Thoracic aorta (tissue), 2 donors: ENCODE measurements at regions not wholly inside any gene's neighbourhood (a gene's known extent, or its start where the extent isn't known, plus 50 kb on each side); places are given as distances from the start of the nearest gene placed in this dataset.
"Not testable (repeated sequence)": the region's sequence is repeated elsewhere in the genome, so short reads cannot be mapped to it uniquely, and the experiment has no call there.

Experiments used
- ATAC-seq: fragments of 150-250 bp; one replicate; pipeline ENCODE4 v1.8.0; 2017; ENCODE audit warnings: low read depth; ENCODE audit not compliant: insufficient number of reproducible peaks, low FRiP score
- DNase-seq: peaks from one replicate; pipeline ENCODE4 v3.0.0-alpha.2; 2020; ENCODE audit warnings: low spot score
- H3K27ac ChIP-seq, 2 donors: fragments of 200-600 bp; sonication (generic); 1 replicate in 1 of 2; 2 replicates in 1 of 2; pipeline ENCODE4 v1.5.1; 2016; ENCODE audit warnings: mild to moderate bottlenecking in 2 of 2, moderate library complexity in 2 of 2
- H3K27me3 ChIP-seq: fragments of 200-600 bp; sonication (generic); replicated peaks from 2 replicates; pipeline ENCODE4 v1.6.0; 2016; ENCODE audit warnings: mild to moderate bottlenecking; ENCODE audit not compliant: insufficient read depth
- H3K36me3 ChIP-seq: fragments of 200-600 bp; sonication (generic); one replicate; pipeline ENCODE4 v1.5.1; 2016
- H3K4me1 ChIP-seq, 2 donors: fragments of 200-600 bp; sonication (generic); 1 replicate in 1 of 2; 2 replicates in 1 of 2; pipeline versions ENCODE4 v1.5.1 to v1.6.0; 2016; ENCODE audit warnings: low read depth in 2 of 2, mild to moderate bottlenecking in 1 of 2; ENCODE audit not compliant: control insufficient read depth in 1 of 2
- H3K4me3 ChIP-seq: fragments of 200-600 bp; sonication (generic); 2 replicates; pipeline ENCODE4 v1.5.1; 2016; ENCODE audit warnings: mild to moderate bottlenecking
- H3K9me3 ChIP-seq: fragments of 200-600 bp; sonication (generic); 2 replicates; pipeline ENCODE4 v1.5.1; 2016
- TF ChIP-seq, protein P1 (sequence below): fragments of 200-600 bp; sonication (generic); IDR thresholded peaks from one replicate; pipeline ENCODE4 v1.5.1; 2019; ENCODE audit warnings: antibody characterized with exemption

DNA sequence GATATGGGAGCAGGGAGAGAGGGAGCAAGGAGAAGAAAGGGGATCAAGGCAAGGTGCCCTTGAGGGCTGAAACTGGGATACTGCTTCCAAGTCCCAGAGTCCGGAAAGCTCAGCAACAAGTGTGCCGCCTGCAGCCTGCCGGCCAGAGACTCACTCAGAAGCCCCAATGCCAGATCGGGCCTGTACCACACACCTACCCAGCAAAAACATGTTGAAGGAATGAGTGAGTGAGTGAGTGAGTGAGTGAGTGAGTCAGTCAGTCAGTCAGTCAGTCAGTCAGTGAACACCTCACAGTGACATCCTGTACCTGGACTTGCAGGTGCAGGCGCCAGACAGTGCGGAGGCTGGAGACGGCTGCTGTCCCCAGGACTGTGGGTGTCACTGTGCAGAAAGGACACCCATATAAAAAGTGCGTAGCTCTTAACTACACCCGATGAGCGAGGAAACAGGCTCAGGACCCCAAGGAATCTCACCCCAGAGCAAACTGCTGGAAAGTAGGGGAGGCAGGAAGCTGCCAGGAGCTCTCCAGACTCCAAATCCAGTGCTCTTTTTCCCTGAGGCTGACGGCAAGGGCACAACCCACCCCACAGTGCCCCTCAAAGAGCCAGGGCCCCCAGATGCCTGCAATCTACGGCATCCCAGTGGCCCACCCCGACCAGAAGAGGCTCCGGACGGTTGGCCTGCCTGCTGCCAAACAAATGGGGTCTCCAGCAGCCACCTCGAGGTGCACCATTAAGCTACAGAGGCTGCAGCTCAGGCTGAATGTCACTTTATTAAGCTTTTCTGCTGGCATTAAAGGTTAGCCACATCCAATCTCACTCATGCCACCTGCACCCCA, 261.7 kb downstream of the NPHP4 start:
- Histone ChIP-seq H3K4me3 (no peak overlapping the region), H3K9me3 (no peaks in the 10 kb centered on the region), H3K27ac (no peak overlapping the region), H3K27me3 (no peaks in the 10 kb centered on the region), H3K36me3 (no peaks in the 10 kb centered on the region), H3K4me1 (no peaks in the 10 kb centered on the region)
- TF ChIP-seq, protein P1, sequence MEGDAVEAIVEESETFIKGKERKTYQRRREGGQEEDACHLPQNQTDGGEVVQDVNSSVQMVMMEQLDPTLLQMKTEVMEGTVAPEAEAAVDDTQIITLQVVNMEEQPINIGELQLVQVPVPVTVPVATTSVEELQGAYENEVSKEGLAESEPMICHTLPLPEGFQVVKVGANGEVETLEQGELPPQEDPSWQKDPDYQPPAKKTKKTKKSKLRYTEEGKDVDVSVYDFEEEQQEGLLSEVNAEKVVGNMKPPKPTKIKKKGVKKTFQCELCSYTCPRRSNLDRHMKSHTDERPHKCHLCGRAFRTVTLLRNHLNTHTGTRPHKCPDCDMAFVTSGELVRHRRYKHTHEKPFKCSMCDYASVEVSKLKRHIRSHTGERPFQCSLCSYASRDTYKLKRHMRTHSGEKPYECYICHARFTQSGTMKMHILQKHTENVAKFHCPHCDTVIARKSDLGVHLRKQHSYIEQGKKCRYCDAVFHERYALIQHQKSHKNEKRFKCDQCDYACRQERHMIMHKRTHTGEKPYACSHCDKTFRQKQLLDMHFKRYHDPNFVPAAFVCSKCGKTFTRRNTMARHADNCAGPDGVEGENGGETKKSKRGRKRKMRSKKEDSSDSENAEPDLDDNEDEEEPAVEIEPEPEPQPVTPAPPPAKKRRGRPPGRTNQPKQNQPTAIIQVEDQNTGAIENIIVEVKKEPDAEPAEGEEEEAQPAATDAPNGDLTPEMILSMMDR, result no peak
- no peak for ATAC-seq
- no peak for DNase-seq

- no peak overlapping the region for H3K4me3 ChIP-seq
- no peak overlapping the region for H3K27ac ChIP-seq
- no peaks in the 10 kb centered on the region for H3K36me3 ChIP-seq
- no peaks in the 10 kb centered on the region for H3K27me3 ChIP-seq
- DNase-seq (no peak), ATAC-seq (no peak)
- H3K4me1 ChIP-seq, result no peaks in the 10 kb centered on the region
- TF ChIP-seq, protein P1, result no peak
- no peaks in the 10 kb centered on the region for H3K9me3 ChIP-seq
Measured at GRCh38 chr1:5729636-5730145, 262.5 kb downstream of the NPHP4 start.

DNA sequence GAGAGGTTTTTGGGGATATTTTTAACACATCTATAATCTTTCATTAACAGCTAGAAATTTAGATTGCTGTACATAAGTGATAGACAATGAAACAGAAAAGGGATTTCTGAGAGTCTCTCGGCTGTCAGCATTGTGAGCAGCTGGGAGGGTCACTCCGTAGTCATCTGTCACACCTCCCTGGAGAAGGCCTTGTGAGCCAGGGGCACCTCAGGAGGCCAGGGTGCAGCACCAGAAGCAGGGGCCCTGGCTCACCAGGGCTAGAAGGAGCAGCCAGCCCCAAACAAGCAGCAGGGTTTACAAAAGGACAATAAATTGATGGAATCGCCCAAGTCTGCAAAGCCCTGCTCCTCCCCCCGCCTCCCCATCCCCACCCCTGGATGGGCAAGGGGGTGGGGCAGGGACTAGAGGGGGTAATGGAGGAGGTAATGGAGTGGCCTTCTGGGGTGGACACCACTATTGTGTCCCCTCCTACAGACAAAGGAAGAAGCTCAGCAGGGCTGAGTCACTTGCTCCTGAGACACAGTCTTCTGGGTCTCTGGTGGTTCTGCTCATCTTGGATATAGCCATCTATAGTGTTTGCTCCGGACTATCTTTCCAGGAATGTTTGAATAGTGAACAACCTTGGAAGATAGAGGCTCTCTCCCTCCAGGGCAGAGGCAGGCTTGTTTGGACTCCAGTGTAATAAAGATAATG, 263.4 kb downstream of the NPHP4 start:
- H3K4me3 ChIP-seq, result no peak overlapping the region
- H3K36me3 ChIP-seq, result no peaks in the 10 kb centered on the region
- no peak overlapping the region for H3K27ac ChIP-seq
- DNase-seq (no peak), ATAC-seq (no peak)
- no peaks in the 10 kb centered on the region for H3K27me3 ChIP-seq
- H3K4me1 ChIP-seq, result no peaks in the 10 kb centered on the region
- H3K9me3 ChIP-seq, result no peaks in the 10 kb centered on the region
- TF ChIP-seq, protein P1, result no peak

GRCh38 chr1:5727871-5728643, 264.2 kb downstream of the NPHP4 start:
- ATAC-seq, result no peak
- Histone ChIP-seq H3K9me3 (no peaks in the 10 kb centered on the region), H3K27me3 (no peaks in the 10 kb centered on the region), H3K4me1 (no peaks in the 10 kb centered on the region), H3K36me3 (no peaks in the 10 kb centered on the region), H3K4me3 (no peak overlapping the region), H3K27ac (no peak overlapping the region)
- DNase-seq, result no peak
- TF ChIP-seq, protein P1, result no peak

DNA sequence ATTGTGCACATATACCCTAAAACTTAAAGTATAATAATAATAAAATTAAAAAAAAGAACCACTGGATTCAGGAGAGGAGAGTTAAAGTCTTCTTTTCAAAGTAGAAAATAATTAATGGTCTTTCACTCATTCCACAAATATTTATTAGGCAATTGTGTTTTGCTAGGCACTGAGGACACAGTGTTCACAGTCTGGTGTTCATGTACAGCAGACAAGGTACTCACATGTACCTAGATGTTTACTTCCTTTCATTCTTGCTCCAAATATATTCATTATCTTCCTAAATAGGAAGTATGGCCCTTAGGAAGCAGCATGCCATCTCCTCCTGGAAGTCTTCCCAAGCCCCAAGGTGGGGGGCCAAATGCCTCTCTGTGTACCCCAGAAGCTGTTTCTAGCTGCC, 265.0 kb downstream of the NPHP4 start:
- H3K27ac ChIP-seq, result no peak overlapping the region
- TF ChIP-seq, protein P1, result no peak
- no peak for ATAC-seq
- no peaks in the 10 kb centered on the region for H3K27me3 ChIP-seq
- H3K4me3 ChIP-seq, result no peak overlapping the region
- no peaks in the 10 kb centered on the region for H3K36me3 ChIP-seq
- H3K9me3 ChIP-seq, result no peaks in the 10 kb centered on the region
- no peaks in the 10 kb centered on the region for H3K4me1 ChIP-seq
- DNase-seq, result no peak

DNA sequence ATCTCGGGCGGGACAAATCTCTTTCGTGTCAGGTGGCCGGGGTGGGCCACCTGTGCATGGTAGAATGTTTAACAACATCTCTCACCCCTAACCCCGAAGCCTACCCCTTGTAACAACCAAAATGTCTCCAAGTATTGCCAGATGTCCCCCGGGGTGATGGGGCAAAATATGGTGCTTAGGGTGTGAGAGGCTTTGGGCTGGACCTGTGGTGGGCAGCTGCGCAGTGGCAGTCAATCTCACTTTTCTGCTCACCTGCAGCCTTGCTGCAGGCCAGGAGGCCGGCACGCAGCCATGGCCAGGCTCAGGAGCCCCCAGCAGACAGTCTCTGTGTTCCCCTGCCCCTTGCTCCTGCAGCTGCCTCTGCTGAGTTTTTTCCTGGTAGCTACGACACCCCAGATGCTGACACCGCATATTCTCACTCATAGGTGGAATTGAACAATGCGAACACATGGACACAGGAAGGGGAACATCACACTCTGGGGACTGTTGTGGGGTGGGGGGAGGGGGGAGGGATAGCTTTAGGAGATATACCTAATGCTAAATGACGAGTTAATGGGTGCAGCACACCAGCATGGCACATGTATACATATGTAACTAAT, 265.5 kb downstream of the NPHP4 start:
- not testable (repeated sequence) for H3K9me3 ChIP-seq, H3K36me3 ChIP-seq, H3K4me3 ChIP-seq, H3K4me1 ChIP-seq, ATAC-seq, H3K27me3 ChIP-seq, H3K27ac ChIP-seq, DNase-seq
